Neural cell (in vitro differentiated cells): ENCODE measurements at regions not wholly inside any gene's neighbourhood (a gene's known extent, or its start where the extent isn't known, plus 50 kb on each side); places are given as distances from the start of the nearest gene placed in this dataset.

Source experiments
- H2AFZ ChIP-seq: fragments of 200-600, 300-800 bp; sonication (generic), shearing (Covaris generic); 2 replicates; pipeline ENCODE4 v1.6.0; 2014; ENCODE audit warnings: low read depth, mild to moderate bottlenecking, antibody characterized with exemption, low read length, moderate library complexity
- H3F3A ChIP-seq: fragments of 200-600 bp; shearing (Covaris generic); 2 replicates; pipeline ENCODE4 v1.6.1; 2016; ENCODE audit warnings: mild to moderate bottlenecking, moderate library complexity, mixed read lengths, antibody characterized with exemption, low read length; ENCODE audit not compliant: insufficient read depth, poor library complexity, severe bottlenecking
- H3K27ac ChIP-seq: fragments of 200-600, 300-800 bp; sonication (generic), shearing (Covaris generic); 2 replicates; pipeline ENCODE4 v1.5.1; 2014; ENCODE audit warnings: mild to moderate bottlenecking, low read length, moderate library complexity
- H3K27me3 ChIP-seq: fragments of 300-800, 200-600 bp; sonication (generic), shearing (Covaris generic); 2 replicates; pipeline ENCODE4 v1.6.0; 2014; ENCODE audit warnings: mild to moderate bottlenecking, low read depth, low read length, moderate library complexity; ENCODE audit not compliant: insufficient read depth
- H3K36me3 ChIP-seq: fragments of 300-800, 200-600 bp; sonication (generic), shearing (Covaris generic); 2 replicates; pipeline ENCODE4 v1.5.1; 2014; ENCODE audit warnings: mild to moderate bottlenecking, antibody characterized with exemption, low read length, moderate library complexity; ENCODE audit not compliant: insufficient read depth
- H3K4me2 ChIP-seq: fragments of 300-800, 200-600 bp; sonication (generic), shearing (Covaris generic); 2 replicates; pipeline ENCODE4 v1.6.0; 2014; ENCODE audit warnings: mild to moderate bottlenecking, low read length
- H3K4me3 ChIP-seq: fragments of 300-800, 200-600 bp; sonication (generic), shearing (Covaris generic); 2 replicates; pipeline ENCODE4 v1.5.1; 2014; ENCODE audit warnings: mild to moderate bottlenecking, low read length, moderate library complexity
- H3K79me2 ChIP-seq: fragments of 200-600 bp; shearing (Covaris generic); replicated peaks from 2 replicates; pipeline ENCODE4 v1.6.0; 2014; ENCODE audit warnings: mild to moderate bottlenecking, low read length, moderate library complexity; ENCODE audit not compliant: insufficient read depth
- H3K9ac ChIP-seq: fragments of 300-800, 200-600 bp; sonication (generic), shearing (Covaris generic); 2 replicates; pipeline ENCODE4 v1.6.1; 2016; ENCODE audit warnings: mild to moderate bottlenecking, low read length, mixed read lengths
- H3K9me2 ChIP-seq: fragments of 200-600 bp; shearing (Covaris generic); 2 replicates; pipeline ENCODE4 v1.6.1; 2016; ENCODE audit warnings: mild to moderate bottlenecking, low read length, mixed read lengths; ENCODE audit not compliant: insufficient read depth
- H3K9me3 ChIP-seq: fragments of 200-600, 300-800 bp; sonication (generic), shearing (Covaris generic); 2 replicates; pipeline ENCODE4 v1.6.1; 2016; ENCODE audit warnings: mild to moderate bottlenecking, mixed run types, low read length, moderate library complexity, mixed read lengths
- H4K20me1 ChIP-seq: fragments of 200-600 bp; shearing (Covaris generic); 2 replicates; pipeline ENCODE4 v1.6.1; 2016; ENCODE audit warnings: mild to moderate bottlenecking, mixed run types; ENCODE audit not compliant: insufficient read depth
- CTCF ChIP-seq: fragments of 450-650 bp; IDR thresholded peaks from 2 replicates; pipeline ENCODE4 v1.5.1; 2014; ENCODE audit warnings: antibody characterized with exemption, mild to moderate bottlenecking, moderate library complexity; ENCODE audit not compliant: poor library complexity, severe bottlenecking
- EP300 ChIP-seq: fragments of 450-650 bp; conservative IDR thresholded peaks from 2 replicates; pipeline ENCODE4 v1.6.1; 2014; ENCODE audit warnings: antibody characterized with exemption, mild to moderate bottlenecking, moderate library complexity; ENCODE audit not compliant: poor library complexity, severe bottlenecking
- EZH2 ChIP-seq: fragments of 200-600, 300-800 bp; shearing (Covaris generic), sonication (generic); IDR thresholded peaks from 2 replicates; pipeline ENCODE4 v1.6.1; 2014; ENCODE audit warnings: antibody characterized with exemption, low read length, borderline replicate concordance, mild to moderate bottlenecking; ENCODE audit not compliant: insufficient read depth, poor library complexity, severe bottlenecking
- MXI1 ChIP-seq: fragments of 450-650 bp; conservative IDR thresholded peaks from 2 replicates; pipeline ENCODE4 v1.6.1; 2014; ENCODE audit warnings: antibody characterized with exemption, mild to moderate bottlenecking; ENCODE audit not compliant: poor library complexity, severe bottlenecking
- POLR2AphosphoS5 ChIP-seq: IDR thresholded peaks from 2 replicates; pipeline ENCODE4 v1.6.1; 2012
- RAD21 ChIP-seq: fragments of 450-650 bp; conservative IDR thresholded peaks from 2 replicates; pipeline ENCODE4 v1.6.1; 2014; ENCODE audit warnings: antibody characterized with exemption, mild to moderate bottlenecking, moderate library complexity
- REST ChIP-seq: IDR thresholded peaks from 2 replicates; pipeline ENCODE4 v1.6.1; 2012; ENCODE audit warnings: borderline replicate concordance
- SMC3 ChIP-seq: fragments of 450-650 bp; conservative IDR thresholded peaks from 2 replicates; pipeline ENCODE4 v1.6.1; 2014; ENCODE audit warnings: antibody characterized with exemption, mild to moderate bottlenecking, moderate library complexity; ENCODE audit not compliant: poor library complexity
- TAF1 ChIP-seq: IDR thresholded peaks from 2 replicates; pipeline ENCODE4 v1.6.1; 2012; ENCODE audit warnings: low read depth

GRCh38 chrX:51006064-51006463 is 95.5 kb downstream of the BMP15 start:
- Histone ChIP-seq H3K9ac (no peak overlapping the region), H3K27ac (no peak overlapping the region), H3K9me2 (no peaks in the 10 kb centered on the region), H3F3A (no peaks in the 10 kb centered on the region), H2AFZ (no peak overlapping the region), H3K27me3 (no peaks in the 10 kb centered on the region), H3K36me3 (no peaks in the 10 kb centered on the region), H3K4me2 (no peak overlapping the region), H3K79me2 (no peaks in the 10 kb centered on the region), H4K20me1 (no peaks in the 10 kb centered on the region), H3K9me3 (no peaks in the 10 kb centered on the region), H3K4me3 (no peak overlapping the region)
- no peak for TF ChIP-seq TAF1
- no peak for TF ChIP-seq REST
- TF ChIP-seq RAD21 = no peak
- no peak for TF ChIP-seq MXI1
- no peak for TF ChIP-seq EP300
- TF ChIP-seq CTCF = no peak
- TF ChIP-seq EZH2 = no peak
- no peak for TF ChIP-seq SMC3
- no peak for TF ChIP-seq POLR2AphosphoS5

- H3K9me3 ChIP-seq = no peaks in the 10 kb centered on the region
- no peak overlapping the region for H3K4me3 ChIP-seq
- H2AFZ ChIP-seq = no peak overlapping the region
- no peaks in the 10 kb centered on the region for H3K27me3 ChIP-seq
- no peaks in the 10 kb centered on the region for H3K9me2 ChIP-seq
- H3K9ac ChIP-seq = no peak overlapping the region
- TF ChIP-seq TAF1 (no peak), REST (no peak), EP300 (no peak), EZH2 (no peak), MXI1 (no peak), SMC3 (no peak), CTCF (no peak), RAD21 (no peak), POLR2AphosphoS5 (no peak)
- no peak overlapping the region for H3K4me2 ChIP-seq
- H3K79me2 ChIP-seq = no peaks in the 10 kb centered on the region
- no peaks in the 10 kb centered on the region for H3F3A ChIP-seq
- H4K20me1 ChIP-seq = no peaks in the 10 kb centered on the region
- H3K36me3 ChIP-seq = no peaks in the 10 kb centered on the region
- no peak overlapping the region for H3K27ac ChIP-seq
These were observed 113.7 kb downstream of the BMP15 start for GRCh38 chrX:51024106-51024696.
